ENCODE measurements at regions not wholly inside any gene's neighbourhood (a gene's known extent, or its start where the extent isn't known, plus 50 kb on each side); places are given as distances from the start of the nearest gene placed in this dataset.

DNA sequence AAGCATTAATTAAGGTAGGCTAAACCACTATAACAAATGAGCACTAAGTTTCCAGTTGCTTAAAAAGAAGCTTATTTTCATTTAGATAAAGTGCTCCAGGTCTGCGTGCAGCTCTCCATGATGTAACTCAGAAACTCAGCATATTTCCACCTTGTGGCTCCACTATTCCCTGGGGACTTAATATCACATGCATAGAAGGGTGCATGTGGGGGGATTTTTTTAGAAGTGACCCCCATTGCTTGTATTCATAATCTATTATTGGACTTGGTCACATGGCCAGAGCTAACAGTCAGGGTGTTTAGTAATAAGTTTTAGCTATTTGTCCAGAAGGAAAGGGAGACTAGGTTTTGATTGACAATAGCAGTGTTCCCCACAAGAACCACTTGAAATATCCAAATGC is 86.8 kb downstream of the TMCO5A start:
- no peak overlapping the region for H2AK5ac ChIP-seq (ENCODE audit: low read depth, low read length)
- no peak overlapping the region for H2AFZ ChIP-seq (replicated peaks; ENCODE audit: low read length, poor library complexity)
- H4K91ac ChIP-seq (ENCODE audit: insufficient read depth, low read depth, low read length): no peak overlapping the region
- H2BK5ac ChIP-seq (ENCODE audit: low read depth, low read length, poor library complexity, severe bottlenecking): no peak overlapping the region
- no peak overlapping the region for H3K4me3 ChIP-seq (ENCODE audit: insufficient read depth, low read depth, low read length)
- ChIA-PET POLR2A (ENCODE audit: unreplicated experiment) (no interaction called here), CTCF (no interaction called here)
- no peak overlapping the region for H2BK15ac ChIP-seq (ENCODE audit: low read depth, low read length)
- no peak overlapping the region for H2BK120ac ChIP-seq (ENCODE audit: low read depth, low read length)
- no peak overlapping the region for H3K4me2 ChIP-seq (ENCODE audit: low read depth, low read length)
- no CpG with 5 or more reads among the region's 1 CpG for WGBS, 2 experiments (ENCODE audit: extremely low coverage in 2 of 2, insufficient read length in 1 of 2)
- H2AK9ac ChIP-seq (replicated peaks; ENCODE audit: low read depth, low read length, poor library complexity): no peak overlapping the region
- peaks cover 2% of the 10 kb centered on the region for H3K27me3 ChIP-seq (ENCODE audit: control insufficient read depth, insufficient read depth, low read length)
- H4K5ac ChIP-seq (ENCODE audit: low read depth, low read length): no peak overlapping the region
- DNase-seq (no peak), ATAC-seq (ENCODE audit: low read depth) (no peak)
- no peak overlapping the region for H3K4ac ChIP-seq (ENCODE audit: low read depth, low read length)
- intact Hi-C loops (cut with micrococcal nuclease) (no loop called here), in situ Hi-C loops (cut with MboI; ENCODE audit: low sequenced_read_pairs) (no loop called here), dilution Hi-C loops (cut with HindIII; ENCODE audit: low sequenced_read_pairs, unreplicated experiment) (no loop called here)
- H3K27ac ChIP-seq (ENCODE audit: insufficient read depth, low read length): no peak overlapping the region
- BruUV-seq (replicated peaks): no TSS peak
- no peaks in the 10 kb centered on the region for H3K79me1 ChIP-seq (ENCODE audit: low read depth in 1 of 2, low read length in 2 of 2)
- H3K18ac ChIP-seq (ENCODE audit: low read depth, low read length): no peak overlapping the region
- H3K36me3 ChIP-seq (ENCODE audit: control insufficient read depth, insufficient read depth, low read length): no peaks in the 10 kb centered on the region
- no peaks in the 10 kb centered on the region for H3K9me1 ChIP-seq (ENCODE audit: insufficient read depth, low read length)
- no peak overlapping the region for H3K23ac ChIP-seq (ENCODE audit: low read depth, low read length)
- no peak overlapping the region for H4K8ac ChIP-seq (ENCODE audit: low read depth in 2 of 2, low read length in 2 of 2)
- H3K4me1 ChIP-seq (ENCODE audit: control insufficient read depth, insufficient read depth, low read length): no peaks in the 10 kb centered on the region
- no peak for TF ChIP-seq POLR2A (IDR thresholded peaks at IDR 0.05; ENCODE audit: low read depth, low read length)
- no peak for TF ChIP-seq MAZ (IDR thresholded peaks at IDR 0.05; ENCODE audit: borderline replicate concordance, low read depth, low read length)
- no peak for TF ChIP-seq SMC3 (IDR thresholded peaks at IDR 0.05; ENCODE audit: low read depth, low read length)
- TF ChIP-seq FOS (IDR thresholded peaks at IDR 0.05; ENCODE audit: low read depth, low read length): no peak
- no peak for TF ChIP-seq RAD21 (IDR thresholded peaks at IDR 0.05; ENCODE audit: low read length)
- no peak for TF ChIP-seq RCOR1 (IDR thresholded peaks at IDR 0.05; ENCODE audit: insufficient replicate concordance, low read length)
- TF ChIP-seq BHLHE40 (IDR thresholded peaks at IDR 0.05; ENCODE audit: low read depth, low read length): no peak
- no peaks in the 10 kb centered on the region for H4K20me1 ChIP-seq (ENCODE audit: insufficient read depth, low read length)
- H2BK20ac ChIP-seq (ENCODE audit: low read depth, low read length): no peak overlapping the region
- no peak overlapping the region for H3K14ac ChIP-seq (replicated peaks; ENCODE audit: low read depth, low read length)
- H3K56ac ChIP-seq (ENCODE audit: extremely low read depth, insufficient read depth, low read length): no peak overlapping the region
- no peaks in the 10 kb centered on the region; the same call in 1 of the 2 replicates for H3K9me3 ChIP-seq (ENCODE audit: control insufficient read depth, insufficient read depth, low read length)
- H3K9ac ChIP-seq (ENCODE audit: low read depth, low read length): no peak overlapping the region

Measured in IMR-90 (cell line).